ENCODE measurements at regions not wholly inside any gene's neighbourhood (a gene's known extent, or its start where the extent isn't known, plus 50 kb on each side); places are given as distances from the start of the nearest gene placed in this dataset.

DNA sequence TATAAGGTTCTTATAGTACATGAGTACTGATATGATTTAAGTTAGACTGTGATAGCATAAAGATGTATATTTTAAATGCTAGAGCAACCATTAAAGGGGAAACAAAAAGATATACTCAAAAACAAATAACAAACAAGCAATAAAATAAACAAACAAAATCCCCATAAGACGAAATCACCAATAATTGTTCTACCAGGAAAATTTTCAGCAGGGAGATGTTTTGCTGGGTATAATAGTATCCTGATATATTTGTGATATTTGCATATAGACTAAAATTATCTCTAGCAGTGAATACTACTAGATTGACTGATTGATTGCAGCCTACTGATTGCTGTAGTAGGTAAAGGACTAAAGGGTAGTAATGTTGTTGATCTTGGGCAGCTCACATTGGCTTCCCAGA is 177.4 kb downstream of the TMEM182 start:
- Histone ChIP-seq H3K9me3 (no peaks in the 10 kb centered on the region), H3K27ac (no peak overlapping the region), H3K4me1 (ENCODE audit: control insufficient read depth in 1 of 2, insufficient read depth in 1 of 2, low read depth in 1 of 2, low read length in 1 of 2) (no peaks in the 10 kb centered on the region), H3K4me3 (ENCODE audit: low read depth in 1 of 2, low read length in 1 of 2) (no peak overlapping the region), H3K27me3 (no peaks in the 10 kb centered on the region), H3K36me3 (no peaks in the 10 kb centered on the region)
- TF ChIP-seq, protein P1, sequence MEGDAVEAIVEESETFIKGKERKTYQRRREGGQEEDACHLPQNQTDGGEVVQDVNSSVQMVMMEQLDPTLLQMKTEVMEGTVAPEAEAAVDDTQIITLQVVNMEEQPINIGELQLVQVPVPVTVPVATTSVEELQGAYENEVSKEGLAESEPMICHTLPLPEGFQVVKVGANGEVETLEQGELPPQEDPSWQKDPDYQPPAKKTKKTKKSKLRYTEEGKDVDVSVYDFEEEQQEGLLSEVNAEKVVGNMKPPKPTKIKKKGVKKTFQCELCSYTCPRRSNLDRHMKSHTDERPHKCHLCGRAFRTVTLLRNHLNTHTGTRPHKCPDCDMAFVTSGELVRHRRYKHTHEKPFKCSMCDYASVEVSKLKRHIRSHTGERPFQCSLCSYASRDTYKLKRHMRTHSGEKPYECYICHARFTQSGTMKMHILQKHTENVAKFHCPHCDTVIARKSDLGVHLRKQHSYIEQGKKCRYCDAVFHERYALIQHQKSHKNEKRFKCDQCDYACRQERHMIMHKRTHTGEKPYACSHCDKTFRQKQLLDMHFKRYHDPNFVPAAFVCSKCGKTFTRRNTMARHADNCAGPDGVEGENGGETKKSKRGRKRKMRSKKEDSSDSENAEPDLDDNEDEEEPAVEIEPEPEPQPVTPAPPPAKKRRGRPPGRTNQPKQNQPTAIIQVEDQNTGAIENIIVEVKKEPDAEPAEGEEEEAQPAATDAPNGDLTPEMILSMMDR (IDR thresholded peaks at IDR 0.05) = no peak

DNA sequence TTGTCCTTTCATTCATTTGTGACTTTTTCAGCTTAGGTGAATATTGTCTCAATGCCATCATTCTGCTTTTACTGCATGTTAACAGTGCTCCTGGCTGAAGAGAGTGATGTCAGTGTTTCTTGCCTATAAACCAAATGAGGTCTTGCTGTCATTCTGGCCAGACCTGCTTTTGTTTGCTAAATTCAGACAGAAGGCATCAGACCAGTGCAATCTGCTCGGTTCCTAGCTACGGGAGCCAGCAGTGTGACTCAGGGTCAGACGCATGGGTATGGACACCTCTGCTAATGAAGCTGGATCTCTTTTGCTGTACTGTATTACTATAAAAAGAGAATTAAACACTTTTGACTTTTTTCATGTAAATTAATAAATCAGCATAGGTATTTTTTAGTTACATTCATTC is 178.9 kb downstream of the TMEM182 start:
- no peaks in the 10 kb centered on the region for H3K4me1 ChIP-seq (ENCODE audit: control insufficient read depth in 1 of 2, insufficient read depth in 1 of 2, low read depth in 1 of 2, low read length in 1 of 2)
- no peak overlapping the region for H3K27ac ChIP-seq
- H3K27me3 ChIP-seq = no peaks in the 10 kb centered on the region
- no peak overlapping the region for H3K4me3 ChIP-seq (ENCODE audit: low read depth in 1 of 2, low read length in 1 of 2)
- TF ChIP-seq, protein P1 (IDR thresholded peaks at IDR 0.05) = no peak
- no peaks in the 10 kb centered on the region for H3K36me3 ChIP-seq
- H3K9me3 ChIP-seq = no peaks in the 10 kb centered on the region

DNA sequence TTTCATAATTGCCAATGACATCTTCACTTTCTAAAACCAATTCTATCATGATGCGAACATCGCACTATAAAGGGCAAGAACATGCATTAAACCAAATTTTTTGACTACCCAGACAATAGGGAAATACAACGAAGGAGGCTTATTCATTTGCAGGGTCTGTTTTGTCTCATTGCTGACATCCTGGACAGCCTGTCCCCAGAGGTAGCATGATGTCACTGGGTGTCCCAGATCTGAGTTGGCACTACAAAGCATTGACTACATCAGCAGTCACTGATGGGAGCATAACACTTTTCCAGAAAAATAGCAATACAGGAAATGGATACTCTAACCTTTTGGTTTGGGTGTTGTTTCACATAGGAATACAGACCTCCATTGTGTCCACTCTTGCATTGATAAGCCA is 180.3 kb downstream of the TMEM182 start:
- TF ChIP-seq, protein P1 (IDR thresholded peaks at IDR 0.05) = no peak
- H3K27me3 ChIP-seq = no peaks in the 10 kb centered on the region
- H3K36me3 ChIP-seq = no peaks in the 10 kb centered on the region
- no peak overlapping the region for H3K4me3 ChIP-seq (ENCODE audit: low read depth in 1 of 2, low read length in 1 of 2)
- no peaks in the 10 kb centered on the region for H3K9me3 ChIP-seq
- no peak overlapping the region for H3K27ac ChIP-seq
- H3K4me1 ChIP-seq (ENCODE audit: control insufficient read depth in 1 of 2, insufficient read depth in 1 of 2, low read depth in 1 of 2, low read length in 1 of 2) = no peaks in the 10 kb centered on the region

DNA sequence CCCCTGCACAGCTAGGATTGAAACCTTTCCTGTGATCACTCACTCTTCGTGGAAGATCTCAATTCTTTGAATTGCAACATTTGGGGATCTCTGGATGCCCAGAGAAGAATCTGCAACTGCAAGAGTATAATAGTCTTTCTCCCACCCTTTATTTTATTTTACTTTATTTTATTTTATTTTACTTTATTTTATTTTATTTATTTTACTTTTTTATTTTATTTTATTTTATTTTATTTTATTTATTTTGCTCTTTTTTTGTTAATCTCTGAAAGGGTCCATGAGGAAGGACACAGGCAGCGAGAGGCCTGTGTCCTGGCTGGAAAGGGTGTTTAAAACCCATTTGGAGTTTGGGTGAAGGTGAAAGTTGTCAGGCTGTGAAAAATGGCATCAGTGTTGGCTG is 181.4 kb downstream of the TMEM182 start:
- no peaks in the 10 kb centered on the region for H3K27me3 ChIP-seq
- no peaks in the 10 kb centered on the region for H3K36me3 ChIP-seq
- no peaks in the 10 kb centered on the region for H3K9me3 ChIP-seq
- H3K27ac ChIP-seq = no peak overlapping the region
- TF ChIP-seq, protein P1 (IDR thresholded peaks at IDR 0.05) = no peak
- H3K4me3 ChIP-seq (ENCODE audit: low read depth in 1 of 2, low read length in 1 of 2) = no peak overlapping the region
- H3K4me1 ChIP-seq (ENCODE audit: control insufficient read depth in 1 of 2, insufficient read depth in 1 of 2, low read depth in 1 of 2, low read length in 1 of 2) = no peaks in the 10 kb centered on the region

DNA sequence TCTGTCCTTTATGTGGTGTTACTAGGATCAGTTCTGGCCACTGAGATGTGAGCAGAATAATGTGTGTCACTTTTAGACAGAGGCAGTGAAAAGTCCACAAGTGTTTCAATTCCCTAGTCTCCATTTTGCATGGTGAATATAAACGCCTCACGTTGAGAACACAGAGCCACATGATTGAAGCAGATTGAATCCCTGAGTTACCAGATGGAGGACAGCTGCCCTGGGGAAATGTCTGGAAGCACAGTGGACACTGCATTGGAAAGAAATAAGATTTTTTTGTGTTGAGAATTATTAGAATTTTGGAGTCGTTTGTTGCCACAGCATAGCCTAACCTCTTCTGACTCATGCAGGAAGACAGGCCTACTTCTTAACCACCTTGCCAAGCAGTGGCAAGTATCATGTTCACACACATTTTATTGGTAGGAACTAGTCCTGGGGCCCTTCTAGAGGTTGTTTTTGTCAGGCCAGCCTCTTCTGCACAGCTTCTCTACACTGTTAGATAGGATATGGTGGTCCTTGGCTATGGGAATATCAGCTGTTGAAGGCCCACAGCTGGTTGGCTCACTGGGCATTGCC is 188.6 kb downstream of the TMEM182 start:
- H3K4me1 ChIP-seq (ENCODE audit: control insufficient read depth in 1 of 2, insufficient read depth in 1 of 2, low read depth in 1 of 2, low read length in 1 of 2) = no peaks in the 10 kb centered on the region
- no peak overlapping the region for H3K4me3 ChIP-seq (ENCODE audit: low read depth in 1 of 2, low read length in 1 of 2)
- H3K36me3 ChIP-seq = no peaks in the 10 kb centered on the region
- TF ChIP-seq, protein P1 (IDR thresholded peaks at IDR 0.05) = no peak
- no peaks in the 10 kb centered on the region for H3K9me3 ChIP-seq
- H3K27ac ChIP-seq = no peak overlapping the region
- H3K27me3 ChIP-seq = no peaks in the 10 kb centered on the region

DNA sequence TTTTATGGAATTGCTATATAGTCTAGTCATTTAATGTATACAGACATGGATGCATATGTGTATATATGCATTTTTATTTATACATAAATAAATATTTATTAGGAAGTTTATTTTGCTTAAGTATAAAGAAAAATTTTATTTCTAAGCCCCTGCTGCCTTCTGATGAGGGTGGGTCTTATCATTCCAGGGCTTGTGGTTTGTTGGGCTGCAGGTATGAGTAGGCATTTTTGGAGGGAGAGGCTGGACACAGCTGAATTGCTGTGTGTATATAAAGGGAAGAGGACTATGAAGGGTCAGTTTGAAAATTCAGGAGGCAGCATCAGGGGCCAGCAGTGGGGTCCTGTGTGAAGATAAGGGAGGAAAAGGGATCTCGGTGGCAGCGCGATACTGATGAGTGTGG is 189.4 kb downstream of the TMEM182 start:
- no peaks in the 10 kb centered on the region for H3K4me1 ChIP-seq (ENCODE audit: control insufficient read depth in 1 of 2, insufficient read depth in 1 of 2, low read depth in 1 of 2, low read length in 1 of 2)
- H3K27ac ChIP-seq = no peak overlapping the region
- H3K27me3 ChIP-seq = no peaks in the 10 kb centered on the region
- H3K9me3 ChIP-seq = no peaks in the 10 kb centered on the region
- TF ChIP-seq, protein P1 (IDR thresholded peaks at IDR 0.05) = no peak
- H3K36me3 ChIP-seq = no peaks in the 10 kb centered on the region
- H3K4me3 ChIP-seq (ENCODE audit: low read depth in 1 of 2, low read length in 1 of 2) = no peak overlapping the region

Measured in neutrophil (primary cell).